MM.1S (cell line): ENCODE measurements at regions not wholly inside any gene's neighbourhood (a gene's known extent, or its start where the extent isn't known, plus 50 kb on each side); places are given as distances from the start of the nearest gene placed in this dataset.

ENCODE experiments used
- DNase-seq: peaks from one replicate; pipeline ENCODE4 v3.0.0-alpha.2; 2015
- H2AFZ ChIP-seq: fragments of 300-600 bp; sonication (generic); 2 replicates; pipeline ENCODE4 v1.6.0; 2016; ENCODE audit warnings: antibody characterized with exemption, low read length
- H3F3A ChIP-seq: fragments of 300-600 bp; sonication (generic); 2 replicates; pipeline ENCODE4 v1.6.1; 2016; ENCODE audit warnings: mild to moderate bottlenecking, antibody characterized with exemption, low read length, moderate library complexity, mixed read lengths; ENCODE audit not compliant: insufficient read depth
- H3K27ac ChIP-seq: fragments of 300-600 bp; sonication (generic); 2 replicates; pipeline ENCODE4 v1.5.1; 2016; ENCODE audit warnings: mild to moderate bottlenecking, low read length
- H3K27me3 ChIP-seq: fragments of 300-600 bp; sonication (generic); replicated peaks from 2 replicates; pipeline ENCODE4 v1.6.0; 2016; ENCODE audit warnings: low read length; ENCODE audit not compliant: insufficient read depth
- H3K36me3 ChIP-seq: fragments of 300-600 bp; sonication (generic); replicated peaks from 2 replicates; pipeline ENCODE4 v1.6.1; 2016; ENCODE audit warnings: mild to moderate bottlenecking, low read length, mixed read lengths; ENCODE audit not compliant: insufficient read depth
- H3K4me1 ChIP-seq: fragments of 300-600 bp; sonication (generic); 2 replicates; pipeline ENCODE4 v1.6.1; 2016; ENCODE audit warnings: low read length, mixed read lengths
- H3K4me2 ChIP-seq: fragments of 300-600 bp; sonication (generic); 2 replicates; pipeline ENCODE4 v1.6.0; 2016; ENCODE audit warnings: low read depth, low read length
- H3K4me3 ChIP-seq: fragments of 300-600 bp; sonication (generic); 2 replicates; pipeline ENCODE4 v1.5.1; 2016; ENCODE audit warnings: low read length, mixed read lengths
- H3K79me2 ChIP-seq: fragments of 300-600 bp; sonication (generic); 2 replicates; pipeline ENCODE4 v1.6.1; 2016; ENCODE audit warnings: mixed run types, low read length, mixed read lengths
- H3K9ac ChIP-seq: fragments of 300-600 bp; sonication (generic); 2 replicates; pipeline ENCODE4 v1.6.1; 2016; ENCODE audit warnings: low read length, mixed read lengths
- H3K9me2 ChIP-seq: fragments of 300-600 bp; sonication (generic); replicated peaks from 2 replicates; pipeline ENCODE4 v1.6.1; 2016; ENCODE audit warnings: mild to moderate bottlenecking, low read length, mixed read lengths; ENCODE audit not compliant: insufficient read depth
- H3K9me3 ChIP-seq: fragments of 300-600 bp; sonication (generic); replicated peaks from 2 replicates; pipeline ENCODE4 v1.6.1; 2016; ENCODE audit warnings: mild to moderate bottlenecking, low read length, mixed read lengths; ENCODE audit not compliant: insufficient read depth
- H4K20me1 ChIP-seq: fragments of 300-600 bp; sonication (generic); 2 replicates; pipeline ENCODE4 v1.6.1; 2016; ENCODE audit warnings: mild to moderate bottlenecking, low read length, moderate library complexity, mixed read lengths; ENCODE audit not compliant: insufficient read depth
- CTCF ChIP-seq: fragments of 300-600 bp; sonication (generic); IDR thresholded peaks from 2 replicates; pipeline ENCODE4 v1.5.1; 2016; ENCODE audit warnings: antibody characterized with exemption, low read length, mixed read lengths
- EZH2 ChIP-seq: fragments of 300-600 bp; sonication (generic); optimal IDR thresholded peaks from 2 replicates; pipeline ENCODE3; 2017; ENCODE audit warnings: low read depth, mild to moderate bottlenecking, antibody characterized with exemption, low read length, mixed read lengths
- EZH2phosphoT487 ChIP-seq: fragments of 300-600 bp; sonication (generic); IDR thresholded peaks from 2 replicates; pipeline ENCODE4 v1.6.1; 2018; ENCODE audit warnings: antibody characterized with exemption, low read length

GRCh38 chr10:121002586-121003205, 151.5 kb downstream of the WDR11 start:
- H3K27ac ChIP-seq: no peak overlapping the region
- H3K4me1 ChIP-seq: no peaks in the 10 kb centered on the region
- H4K20me1 ChIP-seq: no peaks in the 10 kb centered on the region
- H3K36me3 ChIP-seq: no peaks in the 10 kb centered on the region
- no peak overlapping the region for H2AFZ ChIP-seq
- H3K79me2 ChIP-seq: no peaks in the 10 kb centered on the region
- DNase-seq: no peak
- no peaks in the 10 kb centered on the region for H3K9me3 ChIP-seq
- H3F3A ChIP-seq: no peaks in the 10 kb centered on the region
- TF ChIP-seq CTCF (no peak), EZH2phosphoT487 (no peak), EZH2 (no peak)
- H3K9ac ChIP-seq: no peak overlapping the region
- no peak overlapping the region for H3K4me2 ChIP-seq
- no peaks in the 10 kb centered on the region for H3K9me2 ChIP-seq
- no peak overlapping the region for H3K4me3 ChIP-seq
- no peaks in the 10 kb centered on the region for H3K27me3 ChIP-seq

GRCh38 chr10:121005948-121006587, 154.9 kb downstream of the WDR11 start:
- H3K4me3 ChIP-seq: no peak overlapping the region
- no peaks in the 10 kb centered on the region for H3K9me2 ChIP-seq
- H3K9me3 ChIP-seq: no peaks in the 10 kb centered on the region
- DNase-seq: no peak
- H3K27me3 ChIP-seq: no peaks in the 10 kb centered on the region
- H3K4me1 ChIP-seq: no peaks in the 10 kb centered on the region
- no peaks in the 10 kb centered on the region for H3F3A ChIP-seq
- H3K36me3 ChIP-seq: no peaks in the 10 kb centered on the region
- no peak overlapping the region for H2AFZ ChIP-seq
- H3K27ac ChIP-seq: no peak overlapping the region
- no peak overlapping the region for H3K4me2 ChIP-seq
- no peaks in the 10 kb centered on the region for H4K20me1 ChIP-seq
- no peaks in the 10 kb centered on the region for H3K79me2 ChIP-seq
- TF ChIP-seq EZH2: no peak
- no peak for TF ChIP-seq CTCF
- TF ChIP-seq EZH2phosphoT487: no peak
- no peak overlapping the region for H3K9ac ChIP-seq

GRCh38 chr10:121007264-121007663, 156.1 kb downstream of the WDR11 start:
- Histone ChIP-seq H3K27ac (no peak overlapping the region), H3K9ac (no peak overlapping the region), H3K9me3 (no peaks in the 10 kb centered on the region), H3K9me2 (no peaks in the 10 kb centered on the region), H3K4me2 (no peak overlapping the region), H3K4me1 (no peaks in the 10 kb centered on the region), H3F3A (no peaks in the 10 kb centered on the region), H2AFZ (no peak overlapping the region), H4K20me1 (no peaks in the 10 kb centered on the region), H3K36me3 (no peaks in the 10 kb centered on the region), H3K27me3 (no peaks in the 10 kb centered on the region), H3K4me3 (no peak overlapping the region), H3K79me2 (no peaks in the 10 kb centered on the region)
- TF ChIP-seq CTCF (no peak), EZH2phosphoT487 (no peak), EZH2 (no peak)
- peak; percentile 29 for DNase-seq
